ENCODE measurements at regions not wholly inside any gene's neighbourhood (a gene's known extent, or its start where the extent isn't known, plus 50 kb on each side); places are given as distances from the start of the nearest gene placed in this dataset.

DNA sequence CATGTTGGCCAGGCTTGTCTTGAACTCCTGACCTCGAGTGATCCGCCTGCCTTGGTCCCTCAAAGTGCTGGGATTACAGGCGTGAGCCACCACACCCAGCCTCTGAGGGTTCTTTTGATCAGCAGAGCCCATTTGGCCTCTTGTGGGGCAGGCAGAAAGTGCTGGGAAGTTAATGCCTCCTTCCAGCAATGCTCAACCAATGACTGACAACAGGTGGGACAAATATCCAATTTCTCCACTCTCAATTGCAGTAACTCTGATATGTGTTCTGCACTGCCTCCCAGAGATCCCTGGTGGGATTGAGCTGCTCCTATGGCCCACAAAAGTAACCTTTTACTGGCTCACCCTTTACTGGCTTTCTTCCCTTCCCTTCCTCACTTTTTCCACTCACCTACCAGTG, 79.9 kb upstream of the APC start:
- H3K27ac Mint-ChIP-seq = no peak overlapping the region
- ATAC-seq (no peak), DNase-seq (ENCODE audit: low spot score) (no peak)
- Histone ChIP-seq H3K9me2 (ENCODE audit: insufficient read depth) (peaks cover 4% of the 10 kb centered on the region; the same call in 1 of the 2 replicates), H3K79me2 (replicated peaks; ENCODE audit: insufficient read depth) (no peaks in the 10 kb centered on the region), H2AFZ (no peak overlapping the region), H3F3A (replicated peaks; ENCODE audit: low read depth) (no peaks in the 10 kb centered on the region), H3K4me1 (ENCODE audit: insufficient read depth) (no peaks in the 10 kb centered on the region), H3K36me3 (ENCODE audit: insufficient read depth) (no peaks in the 10 kb centered on the region), H4K20me1 (replicated peaks; ENCODE audit: insufficient read depth) (no peaks in the 10 kb centered on the region), H3K4me2 (no peak overlapping the region), H3K27me3 (ENCODE audit: insufficient read depth) (no peaks in the 10 kb centered on the region), H3K4me3 (no peak overlapping the region), H3K27ac (ENCODE audit: low read depth) (no peak overlapping the region)
- no peaks in the 10 kb centered on the region; the same call in 2 of the 3 replicates for H3K36me3 Mint-ChIP-seq (ENCODE audit: low read depth)
- H3K9me3 Mint-ChIP-seq = no peaks in the 10 kb centered on the region; the same call in 1 of the 3 replicates
- peaks cover 1% of the 10 kb centered on the region for H3K27me3 Mint-ChIP-seq (ENCODE audit: insufficient read depth, low read depth, poor library complexity)
- no peak overlapping the region for H3K4me3 Mint-ChIP-seq
- TF ChIP-seq, protein P1, sequence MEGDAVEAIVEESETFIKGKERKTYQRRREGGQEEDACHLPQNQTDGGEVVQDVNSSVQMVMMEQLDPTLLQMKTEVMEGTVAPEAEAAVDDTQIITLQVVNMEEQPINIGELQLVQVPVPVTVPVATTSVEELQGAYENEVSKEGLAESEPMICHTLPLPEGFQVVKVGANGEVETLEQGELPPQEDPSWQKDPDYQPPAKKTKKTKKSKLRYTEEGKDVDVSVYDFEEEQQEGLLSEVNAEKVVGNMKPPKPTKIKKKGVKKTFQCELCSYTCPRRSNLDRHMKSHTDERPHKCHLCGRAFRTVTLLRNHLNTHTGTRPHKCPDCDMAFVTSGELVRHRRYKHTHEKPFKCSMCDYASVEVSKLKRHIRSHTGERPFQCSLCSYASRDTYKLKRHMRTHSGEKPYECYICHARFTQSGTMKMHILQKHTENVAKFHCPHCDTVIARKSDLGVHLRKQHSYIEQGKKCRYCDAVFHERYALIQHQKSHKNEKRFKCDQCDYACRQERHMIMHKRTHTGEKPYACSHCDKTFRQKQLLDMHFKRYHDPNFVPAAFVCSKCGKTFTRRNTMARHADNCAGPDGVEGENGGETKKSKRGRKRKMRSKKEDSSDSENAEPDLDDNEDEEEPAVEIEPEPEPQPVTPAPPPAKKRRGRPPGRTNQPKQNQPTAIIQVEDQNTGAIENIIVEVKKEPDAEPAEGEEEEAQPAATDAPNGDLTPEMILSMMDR (conservative IDR thresholded peaks at IDR 0.05; ENCODE audit: low read depth in 2 of 2) = peak in 1 of 2 experiments; percentile 19; a peak in 1 of 4 replicates
- no peak for TF ChIP-seq ZNF462 (CRISPR knock-in tag; IDR thresholded peaks at IDR 0.05)
- H3K4me1 Mint-ChIP-seq = no peaks in the 10 kb centered on the region

- no peaks in the 10 kb centered on the region for H3K4me1 ChIP-seq (ENCODE audit: insufficient read depth)
- no peaks in the 10 kb centered on the region for H3K27me3 ChIP-seq (ENCODE audit: insufficient read depth)
- no peaks in the 10 kb centered on the region for H3K79me2 ChIP-seq (replicated peaks; ENCODE audit: insufficient read depth)
- DNase-seq (ENCODE audit: low spot score) (no peak), ATAC-seq (no peak)
- no peaks in the 10 kb centered on the region; the same call in 2 of the 3 replicates for H3K36me3 Mint-ChIP-seq (ENCODE audit: low read depth)
- no peaks in the 10 kb centered on the region for H4K20me1 ChIP-seq (replicated peaks; ENCODE audit: insufficient read depth)
- H3K27ac ChIP-seq (ENCODE audit: low read depth) = no peak overlapping the region
- H3K27ac Mint-ChIP-seq = no peak overlapping the region
- H3K4me3 ChIP-seq = no peak overlapping the region
- H3K9me2 ChIP-seq (ENCODE audit: insufficient read depth) = peaks cover 4% of the 10 kb centered on the region; the same call in 1 of the 2 replicates
- no peak overlapping the region for H3K4me3 Mint-ChIP-seq
- H3F3A ChIP-seq (replicated peaks; ENCODE audit: low read depth) = no peaks in the 10 kb centered on the region
- peaks cover 1% of the 10 kb centered on the region for H3K27me3 Mint-ChIP-seq (ENCODE audit: insufficient read depth, low read depth, poor library complexity)
- H3K4me2 ChIP-seq = no peak overlapping the region
- H3K4me1 Mint-ChIP-seq = no peaks in the 10 kb centered on the region
- no peaks in the 10 kb centered on the region; the same call in 1 of the 3 replicates for H3K9me3 Mint-ChIP-seq
- no peaks in the 10 kb centered on the region for H3K36me3 ChIP-seq (ENCODE audit: insufficient read depth)
- H2AFZ ChIP-seq = no peak overlapping the region
- TF ChIP-seq EZH2phosphoT487 (IDR thresholded peaks at IDR 0.05; ENCODE audit: unreplicated experiment) (no peak), STAT1 (IDR thresholded peaks at IDR 0.05; ENCODE audit: unreplicated experiment) (no peak)
- TF ChIP-seq, protein P1 (conservative IDR thresholded peaks at IDR 0.05; ENCODE audit: low read depth in 2 of 2) = no peak
Measured at GRCh38 chr5:112660359-112660758, 77.3 kb upstream of the APC start.

All from GM23338 (cell line).